ENCODE measurements at regions not wholly inside any gene's neighbourhood (a gene's known extent, or its start where the extent isn't known, plus 50 kb on each side); places are given as distances from the start of the nearest gene placed in this dataset.
A peak's percentile ranks its signal among the peaks of the same experiment; 100 is the strongest.
"Not testable (repeated sequence)": the region's sequence is repeated elsewhere in the genome, so short reads cannot be mapped to it uniquely, and the experiment has no call there.

DNA sequence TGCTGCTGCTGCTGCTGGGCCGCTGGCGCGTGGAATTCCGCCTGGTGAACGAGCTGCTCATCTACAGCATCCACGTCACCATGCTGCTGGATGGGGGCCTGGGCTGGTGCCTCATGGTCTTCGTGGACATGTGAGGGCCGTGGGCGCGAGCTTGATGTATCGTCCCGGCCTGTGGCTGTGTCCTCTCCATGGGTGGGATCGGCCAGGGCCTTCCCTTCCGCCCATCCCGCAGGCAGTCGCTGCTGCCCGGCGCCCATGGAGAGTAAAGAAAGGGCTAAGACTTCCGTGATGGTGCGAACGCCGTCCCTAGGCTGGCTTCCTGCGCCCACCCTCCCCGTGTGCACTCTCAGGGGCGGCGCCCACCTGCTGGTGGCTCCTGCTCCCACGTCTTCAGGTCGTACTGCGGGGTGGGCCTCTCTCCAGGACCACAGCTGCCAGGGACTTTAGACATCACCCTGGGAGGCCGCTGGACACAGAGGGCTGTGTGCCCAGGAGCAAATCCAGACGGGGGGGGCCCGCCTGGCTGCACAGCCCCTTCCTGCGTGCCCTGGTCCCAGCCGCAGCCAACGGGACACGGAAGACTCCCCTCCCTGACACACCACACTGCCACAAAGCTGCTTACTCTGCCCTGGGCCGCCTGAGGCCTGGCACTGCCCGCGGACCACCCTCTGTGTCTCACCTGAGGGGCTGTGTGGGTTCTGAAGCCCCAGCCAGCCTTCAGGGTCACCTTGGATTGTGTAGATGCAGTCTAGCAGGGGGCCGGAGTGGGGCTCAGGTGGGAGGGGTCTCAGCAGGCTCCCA, 167.5 kb downstream of the SEPTIN7 start:
- intact Hi-C loops (cut with DNase I), result no loop called here
- DNase-seq, result peak in 1 of 10 donors; percentile 72

DNA sequence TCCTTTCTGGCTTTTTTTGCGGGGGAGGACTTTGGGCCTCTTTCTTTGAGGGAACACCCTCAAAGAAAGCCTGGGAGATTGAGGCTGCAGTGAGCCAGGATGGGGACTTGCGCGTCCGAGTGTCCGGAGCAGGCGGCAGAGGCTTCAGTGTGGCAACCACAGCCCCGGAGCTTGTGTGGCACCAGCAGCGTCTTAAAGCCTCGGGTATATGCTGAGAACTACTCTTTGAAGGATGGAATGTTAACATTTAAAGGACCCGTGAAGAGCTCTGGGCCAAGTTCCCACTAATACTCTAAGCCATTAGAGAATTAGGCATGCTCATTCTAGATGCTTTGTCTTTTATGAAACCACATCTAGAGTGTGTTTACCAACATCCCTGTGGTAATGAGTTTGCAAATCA, 168.2 kb downstream of the SEPTIN7 start:
- intact Hi-C loops (cut with DNase I), result no loop called here
- no peak for DNase-seq

DNA sequence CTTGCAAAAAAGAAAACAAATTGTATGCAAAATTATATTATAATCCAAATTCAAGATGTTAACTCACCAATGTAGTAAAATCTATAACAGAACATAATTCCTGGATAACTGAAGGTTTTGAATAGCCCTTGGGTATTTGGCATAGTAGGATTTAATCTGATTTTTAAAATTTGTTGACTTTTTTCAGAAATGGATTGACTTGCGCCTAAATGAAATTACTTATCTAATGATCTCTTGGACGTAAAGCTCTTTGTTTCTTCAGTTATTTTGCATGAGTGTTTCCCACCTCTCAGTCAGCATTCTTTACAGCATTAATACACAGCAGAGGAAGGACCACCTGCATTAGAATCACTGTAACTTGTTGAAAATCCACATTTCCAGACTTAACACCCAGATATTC, 169.6 kb downstream of the SEPTIN7 start:
- intact Hi-C loops (cut with DNase I), result no loop called here
- DNase-seq, result no peak

DNA sequence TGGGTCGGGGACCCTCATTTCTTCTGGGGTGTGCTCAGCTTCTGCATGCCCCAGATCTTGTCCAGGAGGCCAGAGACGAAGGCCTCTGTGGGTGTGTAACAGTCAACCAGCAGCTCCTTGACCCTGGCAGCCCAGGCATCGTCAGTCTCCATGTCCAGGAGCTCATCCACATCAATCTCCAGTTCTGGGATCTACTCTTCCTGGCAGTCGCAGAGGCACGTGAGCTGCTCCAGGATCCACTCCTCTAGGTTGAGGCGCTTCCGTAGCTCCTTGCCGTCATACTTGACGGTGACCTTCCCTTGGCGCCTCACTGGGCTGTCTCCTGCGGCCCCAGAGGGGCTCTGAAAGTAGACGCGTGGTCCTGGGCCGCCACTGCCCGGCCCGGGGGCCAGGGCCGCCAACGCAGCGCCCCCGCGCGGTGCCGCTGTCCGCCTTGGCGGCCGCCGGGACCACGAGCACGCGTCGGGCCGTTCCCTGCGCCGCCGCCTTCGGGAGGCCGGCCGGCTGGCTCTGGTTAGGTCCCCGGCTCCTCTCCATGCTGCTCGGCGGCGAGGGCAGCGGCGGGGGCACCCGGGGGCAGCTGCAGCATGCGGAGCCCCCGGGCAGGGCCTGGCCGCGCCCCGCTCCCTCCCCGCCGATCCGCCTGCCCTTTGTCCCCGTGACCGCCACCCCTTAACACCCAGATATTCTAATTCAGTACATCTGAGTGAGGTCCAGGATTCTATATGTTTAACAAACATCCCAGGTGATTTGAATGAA, 170.5 kb downstream of the SEPTIN7 start:
- intact Hi-C loops (cut with DNase I), result no loop called here

DNA sequence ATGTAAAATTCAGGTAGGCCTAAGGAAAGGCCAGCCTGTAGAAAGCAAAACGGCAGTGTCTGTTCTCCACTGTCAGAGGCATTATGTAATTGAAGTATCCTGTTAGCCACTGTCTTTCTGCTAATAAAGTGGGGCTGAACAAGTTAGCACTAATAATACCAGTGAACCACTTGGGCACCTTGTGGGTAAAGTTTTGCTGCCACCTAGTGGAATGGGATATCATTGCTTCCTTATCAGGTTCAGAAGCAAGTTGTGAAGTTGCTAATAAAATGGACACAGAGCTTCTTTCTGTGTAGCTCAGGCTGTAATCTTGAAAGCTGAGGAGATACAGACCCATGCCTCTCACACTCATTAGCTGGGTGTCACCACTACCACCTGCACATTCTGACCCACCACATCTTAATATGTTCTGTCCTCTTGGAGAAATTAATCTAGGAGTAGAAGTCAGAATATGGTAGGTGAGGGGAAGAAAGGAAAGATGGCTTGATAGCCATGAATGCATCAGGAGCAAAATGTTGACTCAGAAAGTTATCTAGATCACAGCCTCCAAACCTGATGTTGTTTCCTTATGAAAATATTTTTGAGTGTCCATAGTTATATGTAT, 175.1 kb downstream of the SEPTIN7 start:
- intact Hi-C loops (cut with DNase I), result loop anchor here (5.0 kb wide), 2 partner anchors 59 to 269 kb away; no protein-coding TSS in a partner anchor
- peak in 3 of 10 donors; percentile 25 to 51 (median 30) for DNase-seq

More for the DNA sequence above, 170.5 kb downstream of the SEPTIN7 start:
- no peak for DNase-seq

DNA sequence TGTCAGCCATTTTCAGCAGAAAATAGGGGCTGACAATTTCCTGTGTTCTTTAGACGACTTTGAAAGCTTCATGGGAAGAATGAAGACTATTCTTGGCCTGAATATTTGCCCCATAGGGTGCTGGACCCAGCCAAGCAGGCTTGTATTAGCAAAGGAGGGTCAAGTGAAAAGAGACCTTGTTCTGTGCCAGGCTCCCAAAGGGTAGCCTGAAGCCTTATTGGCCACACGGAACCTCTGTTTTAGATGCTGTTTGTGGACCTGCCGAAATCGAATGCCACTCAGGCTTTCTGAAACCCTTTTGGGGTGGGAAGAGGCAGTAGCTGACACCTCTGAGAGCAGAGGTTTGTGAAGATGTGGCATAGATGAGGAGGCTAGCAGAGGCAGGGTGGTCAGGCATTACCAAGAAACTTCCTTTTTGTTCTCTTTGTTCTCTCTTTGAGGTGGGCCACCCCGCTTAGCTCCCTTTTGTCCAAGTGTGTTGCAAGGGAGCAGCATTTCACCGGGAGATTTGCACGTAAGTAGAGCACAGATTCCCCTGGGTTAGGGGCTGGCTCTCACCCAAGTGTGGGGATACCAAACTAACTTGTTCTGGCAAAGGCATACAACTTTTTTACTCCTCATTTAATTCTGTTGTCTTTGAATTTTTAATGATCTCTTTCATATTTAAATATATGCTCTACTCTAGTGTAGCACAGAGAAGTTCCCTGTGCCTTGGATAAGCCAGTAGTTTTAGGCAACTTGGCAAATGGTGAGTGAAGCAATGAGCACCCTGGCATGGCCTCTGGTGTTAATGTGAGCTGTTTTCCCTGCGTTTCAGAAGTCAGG, 174.0 kb upstream of the EEPD1 start:
- intact Hi-C loops (cut with DNase I), result loop anchor here (5.0 kb wide), 2 partner anchors 62 to 272 kb away; no protein-coding TSS in a partner anchor

DNA sequence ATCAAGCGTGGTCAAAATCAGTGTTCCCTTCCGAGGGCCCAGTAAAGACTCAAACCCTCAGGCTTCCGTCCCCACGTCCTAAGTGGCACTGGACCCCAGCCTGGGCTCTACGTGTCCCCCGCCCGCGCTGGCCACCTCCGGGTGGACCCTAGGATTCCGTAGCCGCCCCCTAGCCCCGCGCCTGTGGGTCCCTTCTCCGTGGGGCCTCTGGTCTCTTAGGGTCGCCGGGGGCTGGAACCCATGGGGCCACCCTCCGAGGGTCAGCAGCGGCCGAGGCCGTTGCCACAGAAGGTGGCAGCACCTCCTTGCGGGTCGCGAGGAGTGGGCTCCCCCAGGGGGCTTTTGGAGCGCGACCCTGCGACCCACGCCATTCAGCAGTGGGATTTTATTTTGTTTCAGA, 170.5 kb upstream of the EEPD1 start:
- peak in 1 of 10 donors; percentile 67 for DNase-seq
- intact Hi-C loops (cut with DNase I), result no loop called here

More for the DNA sequence above, 174.0 kb upstream of the EEPD1 start:
- DNase-seq, result not testable (repeated sequence)

DNA sequence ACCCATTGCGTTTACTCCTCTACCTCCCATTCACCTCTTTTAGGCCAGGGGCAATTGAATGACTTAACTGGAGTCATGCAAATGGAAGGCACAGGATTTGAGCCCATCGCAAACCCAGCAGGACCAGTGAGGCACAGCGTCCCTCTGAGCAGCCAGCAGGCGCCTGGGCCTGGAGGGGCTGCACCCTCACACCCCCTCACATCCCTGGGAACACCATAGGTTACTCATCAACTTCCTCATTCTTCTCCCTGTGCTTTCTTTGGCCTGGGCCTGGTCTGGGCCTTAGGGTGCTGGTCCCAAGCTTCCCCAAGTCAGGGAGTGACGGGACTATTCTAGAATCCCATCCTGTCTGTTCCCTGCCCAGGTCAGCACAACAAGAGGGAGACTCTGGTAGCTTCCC, 169.4 kb upstream of the EEPD1 start:
- intact Hi-C loops (cut with DNase I), result loop anchor here (2.0 kb wide), 1 partner anchor 171 kb away; no protein-coding TSS in a partner anchor
- DNase-seq, result no peak

DNA sequence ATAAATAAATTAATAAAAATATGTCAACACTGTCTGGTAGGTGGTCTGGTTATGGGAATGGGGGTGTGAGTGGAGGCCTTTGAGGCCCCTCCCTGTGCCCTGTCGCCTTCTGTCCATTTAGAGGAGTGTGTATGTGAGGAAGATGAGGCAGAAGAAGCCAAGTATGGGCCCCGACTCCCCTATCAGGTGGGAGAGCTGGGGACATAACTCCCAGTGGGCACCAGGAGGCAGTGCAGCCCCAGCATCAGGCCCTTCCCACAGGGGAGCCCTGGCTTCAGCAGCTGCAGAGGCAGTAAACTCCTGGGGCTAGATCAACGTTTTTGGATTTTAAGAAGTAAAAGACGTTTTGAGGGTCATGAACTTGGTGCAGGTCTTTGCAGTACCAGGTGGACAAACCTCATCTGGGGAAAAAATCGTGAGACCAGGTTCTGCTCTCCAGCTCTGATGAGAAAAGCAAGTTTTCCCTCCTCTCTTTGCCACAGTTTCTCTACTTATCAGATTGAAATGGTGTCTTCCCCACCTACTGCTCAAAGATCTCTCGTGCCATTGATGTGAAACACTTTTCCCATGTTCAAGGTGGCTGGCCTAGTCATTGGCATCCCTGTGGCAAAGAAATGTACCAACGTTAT, 167.8 kb upstream of the EEPD1 start:
- intact Hi-C loops (cut with DNase I), result loop anchor here (1.0 to 2.0 kb wide), 3 partner anchors 170 to 334 kb away; no protein-coding TSS in a partner anchor
- peak; percentile 70 to 98 (median 86) for DNase-seq

DNA sequence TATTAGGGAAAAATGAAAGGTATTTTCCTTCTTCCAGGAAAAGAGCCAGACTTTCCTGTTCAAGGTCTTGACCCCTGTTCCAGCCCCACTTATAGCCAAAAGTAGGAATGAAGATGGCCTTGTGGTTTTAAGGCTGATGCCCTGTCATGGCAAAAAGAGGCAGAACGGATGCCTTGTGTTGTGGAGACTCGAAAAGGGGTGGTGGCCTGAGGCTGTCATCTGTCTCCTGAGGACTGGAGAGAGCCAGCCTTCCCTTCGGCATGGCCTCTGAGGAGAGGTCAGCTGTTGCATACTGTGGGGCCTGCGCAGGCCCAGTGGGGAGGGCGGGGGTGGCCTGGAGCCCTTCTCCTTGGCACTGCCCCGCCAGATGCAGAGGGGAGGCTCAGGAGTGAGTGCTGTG, 166.0 kb upstream of the EEPD1 start:
- intact Hi-C loops (cut with DNase I), result no loop called here
- no peak for DNase-seq

DNA sequence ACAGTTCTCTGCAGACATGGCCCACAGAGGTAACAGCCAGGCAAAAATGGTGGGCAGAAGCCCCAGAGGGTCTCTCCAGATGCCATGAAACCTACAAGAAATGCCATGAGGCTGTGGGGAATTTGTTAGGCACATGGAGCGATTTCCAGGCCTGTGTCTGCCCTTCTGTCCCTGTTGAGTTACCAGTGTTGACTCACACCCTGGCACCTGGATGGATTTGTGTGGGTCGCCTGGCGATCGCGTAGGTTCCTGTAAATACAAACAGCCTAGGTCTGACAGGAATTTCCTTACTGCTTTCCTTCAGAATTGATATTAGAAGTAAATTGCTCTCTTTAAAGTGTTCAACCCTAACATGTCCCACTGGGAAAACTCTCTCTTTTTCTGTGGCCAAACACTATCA, 164.9 kb upstream of the EEPD1 start:
- intact Hi-C loops (cut with DNase I), result no loop called here
- DNase-seq, result no peak

DNA sequence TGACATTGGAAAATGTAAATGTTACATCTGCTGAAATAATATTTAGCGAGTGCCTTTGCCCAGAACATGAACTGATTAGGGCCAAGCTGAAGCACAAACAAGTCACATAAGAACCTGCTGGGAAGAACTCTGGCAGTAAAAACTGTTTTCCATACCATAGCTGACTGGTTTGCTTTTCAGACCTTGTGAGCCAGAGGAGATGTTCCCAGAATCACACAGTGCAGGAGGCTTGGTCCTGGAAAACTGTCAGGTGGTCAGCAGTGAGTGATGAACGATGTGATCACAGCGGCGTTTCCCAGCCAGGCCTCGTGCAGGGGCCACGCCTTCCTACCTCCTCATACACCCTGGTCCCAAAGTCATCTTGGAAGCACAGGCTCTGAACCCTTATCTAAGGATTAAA, 164.2 kb upstream of the EEPD1 start:
- no peak for DNase-seq
- intact Hi-C loops (cut with DNase I), result no loop called here

DNA sequence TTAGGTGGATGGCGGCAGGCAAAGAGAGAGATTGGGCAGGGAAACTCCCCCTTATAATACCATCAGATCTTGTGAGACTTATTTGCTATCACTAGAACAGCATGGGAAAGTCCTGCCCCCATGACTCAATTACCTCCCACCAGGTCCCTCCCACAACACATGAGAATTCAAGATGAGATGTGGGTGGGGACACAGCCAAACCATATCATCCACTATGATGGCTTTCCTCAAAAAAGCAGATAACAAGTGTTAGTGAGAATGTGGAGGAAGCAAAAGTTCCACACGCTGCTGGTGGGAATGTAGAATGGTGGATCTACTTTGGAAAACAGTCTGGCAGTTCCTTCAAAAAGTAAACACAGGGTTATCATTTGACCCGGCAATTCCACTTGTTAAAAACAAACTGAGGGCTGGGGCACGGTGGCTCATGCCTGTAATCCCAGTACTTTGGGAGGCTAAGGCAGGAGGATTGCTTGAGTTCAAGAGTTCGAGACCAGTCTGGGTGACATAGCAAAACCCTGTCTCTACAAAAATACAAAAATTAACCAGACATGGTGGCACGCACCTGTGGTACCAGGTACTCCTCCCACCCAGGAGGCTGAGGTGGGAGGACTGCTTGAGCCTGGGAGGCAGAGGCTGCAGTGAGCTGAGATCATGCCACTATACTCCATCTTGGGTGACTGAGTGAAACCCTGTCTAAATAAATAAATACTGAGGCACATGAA, 161.4 kb upstream of the EEPD1 start:
- no peak for DNase-seq
- intact Hi-C loops (cut with DNase I), result no loop called here

DNA sequence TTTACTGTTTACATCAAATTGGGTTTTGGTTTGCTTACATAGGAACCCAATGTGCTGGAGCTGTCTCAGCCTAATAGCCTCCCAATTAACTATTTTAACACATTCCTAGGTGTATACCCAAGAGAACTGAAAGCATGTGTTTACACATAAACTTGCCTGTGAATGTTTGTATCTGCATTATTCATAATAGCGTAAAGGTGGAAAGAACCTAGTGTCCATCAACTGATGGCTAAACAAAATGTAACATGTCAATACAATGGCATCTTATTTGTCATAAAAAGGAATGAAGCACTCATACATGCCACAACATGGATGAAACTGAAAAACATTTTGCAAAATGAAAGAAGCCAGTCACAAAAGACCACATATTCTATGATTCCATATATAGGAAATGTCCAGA, 160.6 kb upstream of the EEPD1 start:
- no peak for DNase-seq
- intact Hi-C loops (cut with DNase I), result no loop called here

DNA sequence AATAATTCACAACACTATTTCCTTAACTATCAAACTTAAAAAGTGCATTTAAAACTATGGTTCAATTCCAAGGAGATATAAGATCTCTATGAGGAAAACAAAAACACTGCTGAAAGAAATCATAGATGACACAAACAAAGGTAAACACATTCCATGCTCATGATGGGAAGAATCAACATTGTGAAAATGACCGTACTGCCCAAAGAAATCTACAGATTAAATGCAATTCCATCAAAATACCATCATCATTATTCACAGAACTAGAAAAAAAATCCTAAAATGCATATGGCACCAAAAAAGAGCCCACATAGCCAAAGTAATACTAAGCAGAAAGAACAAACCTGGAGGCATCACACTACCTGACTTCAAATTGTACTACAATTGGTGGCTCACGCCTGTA, 159.9 kb upstream of the EEPD1 start:
- intact Hi-C loops (cut with DNase I), result no loop called here
- DNase-seq, result no peak

DNA sequence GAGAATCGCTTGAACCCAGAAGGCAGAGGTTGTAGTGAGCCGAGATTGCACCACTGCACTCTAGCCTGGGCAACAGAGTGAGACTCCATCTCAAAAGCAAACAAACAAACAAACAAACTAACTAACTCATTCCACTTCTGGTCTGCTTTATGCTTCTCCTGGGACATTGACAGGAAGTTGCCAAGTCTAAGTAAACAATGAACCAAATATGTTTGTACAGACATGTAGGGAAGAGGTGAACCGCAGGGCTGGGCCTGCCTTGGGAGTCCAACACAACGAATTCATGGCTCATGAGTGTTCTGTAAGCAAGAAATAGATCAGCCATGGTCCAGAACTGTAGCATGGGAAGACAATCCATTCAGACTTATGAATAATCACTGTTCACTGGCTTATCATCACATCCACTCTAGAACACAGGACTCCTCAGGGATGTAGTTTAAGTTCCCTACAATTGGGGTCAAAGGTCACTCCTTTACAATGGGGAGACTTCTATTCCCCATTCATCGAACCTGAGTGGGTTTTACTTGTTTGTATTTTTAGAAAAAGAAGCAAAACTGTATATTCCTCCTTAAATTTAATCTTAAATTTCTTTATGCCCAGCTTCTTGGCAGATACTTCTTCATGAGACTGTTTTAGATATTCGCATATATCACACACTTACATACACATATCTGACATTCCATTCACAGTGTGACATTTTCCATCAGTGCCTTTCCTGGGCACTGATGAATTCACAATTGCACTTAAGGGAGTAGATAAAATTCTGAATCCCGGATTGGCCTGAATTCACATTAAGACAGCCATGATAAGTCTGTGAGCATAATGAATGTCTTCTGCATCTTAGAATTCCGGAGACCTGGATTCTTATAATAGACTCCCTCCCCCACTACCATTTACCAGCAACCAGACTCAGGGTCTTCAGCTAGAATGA, 159.1 kb upstream of the EEPD1 start:
- intact Hi-C loops (cut with DNase I), result no loop called here
- no peak for DNase-seq

DNA sequence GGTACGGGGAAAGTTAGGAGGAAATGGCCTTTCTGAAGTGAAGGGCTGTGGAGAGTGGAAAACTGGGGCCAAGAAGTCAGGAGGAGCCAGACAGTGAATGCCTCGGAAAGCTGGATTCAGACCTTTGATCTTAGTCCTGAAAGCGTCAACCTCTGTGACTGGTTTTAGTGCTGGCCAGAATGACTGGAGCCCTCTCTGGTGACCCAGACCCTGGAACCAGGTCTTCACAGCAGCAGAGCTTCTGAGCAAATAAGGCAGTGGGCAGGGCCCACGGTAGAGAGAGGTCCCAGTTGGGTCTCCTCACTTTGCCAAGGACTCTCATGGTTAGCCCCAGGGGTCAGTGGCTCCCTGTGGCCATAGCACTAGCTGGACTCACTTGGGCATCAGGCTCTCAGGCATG, 157.7 kb upstream of the EEPD1 start:
- no peak for DNase-seq
- intact Hi-C loops (cut with DNase I), result no loop called here

DNA sequence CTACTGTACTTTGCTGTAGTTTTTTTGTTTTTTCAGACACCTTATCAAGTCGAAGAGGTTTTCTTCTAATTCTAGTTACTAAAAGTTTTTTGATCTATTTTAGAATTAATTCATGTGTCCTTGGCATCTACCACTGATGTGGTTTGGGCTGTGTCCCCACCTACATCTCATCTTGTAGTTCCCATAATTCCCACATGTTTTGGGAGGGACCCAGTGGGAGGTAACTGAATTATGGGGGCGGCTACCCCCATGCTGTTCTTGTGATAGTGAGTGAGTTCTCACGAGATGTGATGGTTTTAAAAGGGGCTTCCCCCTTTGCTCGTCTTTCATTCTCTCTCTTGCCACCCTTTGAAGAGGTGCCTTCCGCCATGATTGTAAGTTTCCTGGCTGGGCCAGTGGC, 154.6 kb upstream of the EEPD1 start:
- intact Hi-C loops (cut with DNase I), result no loop called here

More for the DNA sequence above, 154.6 kb upstream of the EEPD1 start:
- no peak for DNase-seq
